ENCODE measurements at regions not wholly inside any gene's neighbourhood (a gene's known extent, or its start where the extent isn't known, plus 50 kb on each side); places are given as distances from the start of the nearest gene placed in this dataset.

- H3K4me3 ChIP-seq: no peak overlapping the region
- H3K27me3 ChIP-seq: no peaks in the 10 kb centered on the region
- TF ChIP-seq CTCF (IDR thresholded peaks at IDR 0.05) (no peak), POLR2A (IDR thresholded peaks at IDR 0.05) (no peak), EP300 (IDR thresholded peaks at IDR 0.05) (no peak), POLR2AphosphoS5 (IDR thresholded peaks at IDR 0.05) (no peak)
- no peak for DNase-seq
- peak overlapping the region in 2 of 4 donors; percentile 13 to 20 for H3K27ac ChIP-seq
- peaks cover 0 to 10% (median 6%) of the 10 kb centered on the region in 4 donors for H3K4me1 ChIP-seq
- ATAC-seq (ENCODE audit: low FRiP score in 2 of 2): peak in 1 of 2 donors; percentile 34
- WGBS, 2 donors: 70 to 80% methylated on average over 6 of the region's 6 CpGs
- no peaks in the 10 kb centered on the region for H3K9me3 ChIP-seq
- H3K36me3 ChIP-seq: no peaks in the 10 kb centered on the region
These were observed 214.9 kb upstream of the TNP1 start for GRCh38 chr2:217074576-217075255.

- ATAC-seq (ENCODE audit: low FRiP score in 2 of 2) (no peak), DNase-seq (no peak)
- H3K4me3 ChIP-seq: no peak overlapping the region
- H3K27ac ChIP-seq: no peak overlapping the region
- TF ChIP-seq POLR2A (IDR thresholded peaks at IDR 0.05): no peak
- TF ChIP-seq POLR2AphosphoS5 (IDR thresholded peaks at IDR 0.05): peak in 1 of 2 donors; percentile 13
- TF ChIP-seq EP300 (IDR thresholded peaks at IDR 0.05): no peak
- no peak for TF ChIP-seq CTCF (IDR thresholded peaks at IDR 0.05)
- peaks cover 5 to 11% (median 7%) of the 10 kb centered on the region in 4 donors for H3K4me1 ChIP-seq
- H3K27me3 ChIP-seq: no peaks in the 10 kb centered on the region
- no peaks in the 10 kb centered on the region for H3K36me3 ChIP-seq
- 71 to 79% methylated on average over 8 of the region's 8 CpGs for WGBS, 2 donors
- no peaks in the 10 kb centered on the region for H3K9me3 ChIP-seq
These were observed 211.6 kb upstream of the TNP1 start for GRCh38 chr2:217071416-217071815.

GRCh38 chr2:217070611-217071010 is 210.7 kb upstream of the TNP1 start:
- ATAC-seq (ENCODE audit: low FRiP score in 2 of 2): no peak
- WGBS, 2 donors: 85 to 100% methylated on average over 1 of the region's 1 CpG
- Histone ChIP-seq H3K9me3 (no peaks in the 10 kb centered on the region), H3K4me3 (no peak overlapping the region), H3K27me3 (no peaks in the 10 kb centered on the region), H3K36me3 (no peaks in the 10 kb centered on the region), H3K27ac (no peak overlapping the region), H3K4me1 (peaks cover 5 to 13% (median 7%) of the 10 kb centered on the region in 4 donors)
- TF ChIP-seq CTCF (IDR thresholded peaks at IDR 0.05): no peak
- no peak for TF ChIP-seq POLR2A (IDR thresholded peaks at IDR 0.05)
- no peak for TF ChIP-seq EP300 (IDR thresholded peaks at IDR 0.05)
- no peak for TF ChIP-seq POLR2AphosphoS5 (IDR thresholded peaks at IDR 0.05)
- DNase-seq: no peak

- 91 to 93% methylated on average over 9 of the region's 9 CpGs for WGBS, 2 donors
- DNase-seq (peak in 1 of 2 donors; percentile 37), ATAC-seq (ENCODE audit: low FRiP score in 2 of 2) (no peak)
- TF ChIP-seq CTCF (IDR thresholded peaks at IDR 0.05): no peak
- no peak for TF ChIP-seq EP300 (IDR thresholded peaks at IDR 0.05)
- TF ChIP-seq POLR2A (IDR thresholded peaks at IDR 0.05): no peak
- TF ChIP-seq POLR2AphosphoS5 (IDR thresholded peaks at IDR 0.05): no peak
- Histone ChIP-seq H3K4me3 (no peak overlapping the region), H3K9me3 (no peaks in the 10 kb centered on the region), H3K27me3 (no peaks in the 10 kb centered on the region), H3K4me1 (peaks cover 2 to 10% (median 5%) of the 10 kb centered on the region in 4 donors), H3K27ac (no peak overlapping the region), H3K36me3 (no peaks in the 10 kb centered on the region)
These were observed 210.2 kb upstream of the TNP1 start for GRCh38 chr2:217070043-217070430.
